OCI-LY7 (cell line): ENCODE measurements at regions not wholly inside any gene's neighbourhood (a gene's known extent, or its start where the extent isn't known, plus 50 kb on each side); places are given as distances from the start of the nearest gene placed in this dataset.

Experiments
- EZH2phosphoT487 ChIP-seq: fragments of 200-600 bp; sonication (generic); IDR thresholded peaks from 2 replicates; pipeline ENCODE4 v1.6.1; 2018; ENCODE audit warnings: low read depth, borderline replicate concordance, mild to moderate bottlenecking, mixed run types, antibody characterized with exemption, low read length, moderate library complexity, mixed read lengths
- TF ChIP-seq, protein P1 (sequence below): fragments of 200-600 bp; sonication (generic); conservative IDR thresholded peaks from 2 replicates; pipeline ENCODE4 v1.5.1; 2014; ENCODE audit warnings: mild to moderate bottlenecking, antibody characterized with exemption, low read length, moderate library complexity, mixed read lengths

DNA sequence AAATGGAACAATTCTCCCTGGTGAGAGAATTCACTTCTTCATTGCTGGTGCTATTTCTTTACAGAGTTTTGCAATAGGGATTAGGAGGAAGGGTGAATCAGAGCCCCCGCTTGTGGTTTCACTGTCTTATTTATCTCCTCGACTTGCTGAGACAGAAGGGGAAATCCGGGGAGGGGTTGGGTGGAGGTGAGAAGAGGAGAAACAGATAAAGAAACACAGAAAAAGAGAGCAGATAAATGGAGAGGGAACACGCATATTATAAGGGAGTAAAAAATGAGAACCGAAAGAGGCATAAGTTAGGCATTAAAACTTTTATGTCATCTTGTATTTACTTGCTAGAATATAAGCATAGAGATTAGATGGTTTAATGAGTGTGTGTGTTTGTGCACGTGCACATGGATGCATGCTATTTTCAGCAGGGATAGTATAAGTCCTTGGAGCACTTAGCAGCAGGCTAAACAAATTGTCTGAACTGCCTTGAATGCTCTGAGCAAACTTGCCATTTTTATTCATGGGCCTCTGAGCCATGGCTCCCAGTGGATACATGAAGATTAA lies 105.0 kb downstream of the OLIG3 start:
- TF ChIP-seq, protein P1, sequence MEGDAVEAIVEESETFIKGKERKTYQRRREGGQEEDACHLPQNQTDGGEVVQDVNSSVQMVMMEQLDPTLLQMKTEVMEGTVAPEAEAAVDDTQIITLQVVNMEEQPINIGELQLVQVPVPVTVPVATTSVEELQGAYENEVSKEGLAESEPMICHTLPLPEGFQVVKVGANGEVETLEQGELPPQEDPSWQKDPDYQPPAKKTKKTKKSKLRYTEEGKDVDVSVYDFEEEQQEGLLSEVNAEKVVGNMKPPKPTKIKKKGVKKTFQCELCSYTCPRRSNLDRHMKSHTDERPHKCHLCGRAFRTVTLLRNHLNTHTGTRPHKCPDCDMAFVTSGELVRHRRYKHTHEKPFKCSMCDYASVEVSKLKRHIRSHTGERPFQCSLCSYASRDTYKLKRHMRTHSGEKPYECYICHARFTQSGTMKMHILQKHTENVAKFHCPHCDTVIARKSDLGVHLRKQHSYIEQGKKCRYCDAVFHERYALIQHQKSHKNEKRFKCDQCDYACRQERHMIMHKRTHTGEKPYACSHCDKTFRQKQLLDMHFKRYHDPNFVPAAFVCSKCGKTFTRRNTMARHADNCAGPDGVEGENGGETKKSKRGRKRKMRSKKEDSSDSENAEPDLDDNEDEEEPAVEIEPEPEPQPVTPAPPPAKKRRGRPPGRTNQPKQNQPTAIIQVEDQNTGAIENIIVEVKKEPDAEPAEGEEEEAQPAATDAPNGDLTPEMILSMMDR, result no peak
- no peak for TF ChIP-seq EZH2phosphoT487
